OCI-LY3 (cell line): ENCODE measurements at regions not wholly inside any gene's neighbourhood (a gene's known extent, or its start where the extent isn't known, plus 50 kb on each side); places are given as distances from the start of the nearest gene placed in this dataset.

Experiments
- EZH2phosphoT487 ChIP-seq: fragments of 200-600 bp; shearing (Covaris generic); IDR thresholded peaks from 2 replicates; pipeline ENCODE4 v1.6.1; 2018; ENCODE audit warnings: antibody characterized with exemption, mixed run types, low read depth
- TF ChIP-seq, protein P1 (sequence below): fragments of 200-600, 300-600 bp; sonication (generic); IDR thresholded peaks from 2 replicates; pipeline ENCODE4 v1.5.1; 2014; ENCODE audit warnings: antibody characterized with exemption, low read length, low read depth

DNA sequence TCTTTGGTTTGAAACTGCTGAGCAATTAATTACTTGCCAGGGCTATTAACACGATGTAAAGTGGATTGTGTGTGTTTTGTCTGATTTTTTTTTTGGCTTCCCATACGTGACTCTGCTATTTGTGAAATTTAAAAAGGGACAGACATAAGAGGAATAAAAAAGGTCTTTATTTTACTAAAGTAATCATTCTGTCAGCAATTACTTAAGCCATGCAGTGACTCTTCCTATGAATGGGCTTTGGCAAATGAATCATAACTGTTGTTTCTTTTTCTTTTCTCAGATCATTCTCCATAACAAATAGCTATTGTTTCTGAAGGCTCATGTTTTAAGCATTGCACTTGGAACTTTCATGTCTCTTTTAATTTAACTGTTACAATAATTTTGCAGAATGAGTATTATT lies 461.3 kb upstream of the RORB start:
- TF ChIP-seq, protein P1, sequence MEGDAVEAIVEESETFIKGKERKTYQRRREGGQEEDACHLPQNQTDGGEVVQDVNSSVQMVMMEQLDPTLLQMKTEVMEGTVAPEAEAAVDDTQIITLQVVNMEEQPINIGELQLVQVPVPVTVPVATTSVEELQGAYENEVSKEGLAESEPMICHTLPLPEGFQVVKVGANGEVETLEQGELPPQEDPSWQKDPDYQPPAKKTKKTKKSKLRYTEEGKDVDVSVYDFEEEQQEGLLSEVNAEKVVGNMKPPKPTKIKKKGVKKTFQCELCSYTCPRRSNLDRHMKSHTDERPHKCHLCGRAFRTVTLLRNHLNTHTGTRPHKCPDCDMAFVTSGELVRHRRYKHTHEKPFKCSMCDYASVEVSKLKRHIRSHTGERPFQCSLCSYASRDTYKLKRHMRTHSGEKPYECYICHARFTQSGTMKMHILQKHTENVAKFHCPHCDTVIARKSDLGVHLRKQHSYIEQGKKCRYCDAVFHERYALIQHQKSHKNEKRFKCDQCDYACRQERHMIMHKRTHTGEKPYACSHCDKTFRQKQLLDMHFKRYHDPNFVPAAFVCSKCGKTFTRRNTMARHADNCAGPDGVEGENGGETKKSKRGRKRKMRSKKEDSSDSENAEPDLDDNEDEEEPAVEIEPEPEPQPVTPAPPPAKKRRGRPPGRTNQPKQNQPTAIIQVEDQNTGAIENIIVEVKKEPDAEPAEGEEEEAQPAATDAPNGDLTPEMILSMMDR = no peak
- no peak for TF ChIP-seq EZH2phosphoT487
